ENCODE measurements at regions not wholly inside any gene's neighbourhood (a gene's known extent, or its start where the extent isn't known, plus 50 kb on each side); places are given as distances from the start of the nearest gene placed in this dataset.
"Not testable (repeated sequence)": the region's sequence is repeated elsewhere in the genome, so short reads cannot be mapped to it uniquely, and the experiment has no call there.

DNA sequence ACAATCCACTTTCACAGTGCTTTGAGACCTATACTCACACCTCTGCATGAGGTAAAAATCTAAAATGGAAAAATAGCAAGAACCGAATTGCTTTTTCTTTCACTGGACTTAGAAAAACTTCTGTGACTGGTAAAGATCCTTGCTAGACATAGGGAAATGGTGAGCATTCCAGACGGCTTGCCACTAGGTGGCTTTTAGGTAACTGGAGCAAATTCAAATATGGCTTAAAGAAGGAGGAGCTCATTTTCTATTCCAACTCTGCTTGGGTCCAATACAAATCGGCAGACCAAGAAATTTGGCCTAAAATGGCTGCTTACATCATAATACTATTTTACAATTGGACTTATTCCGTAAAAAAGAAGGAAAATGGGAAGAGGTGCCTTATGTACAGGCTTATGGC is 977.9 kb downstream of the ADGRL2 start:
- DNase-seq (ENCODE audit: low read depth) = peak; percentile 43
- no peak overlapping the region for H3K4me3 ChIP-seq (ENCODE audit: low read length)
- peak; percentile 67 for TF ChIP-seq CTCF (IDR thresholded peaks at IDR 0.05; ENCODE audit: insufficient read depth, low read depth, low read length, missing control alignments)

DNA sequence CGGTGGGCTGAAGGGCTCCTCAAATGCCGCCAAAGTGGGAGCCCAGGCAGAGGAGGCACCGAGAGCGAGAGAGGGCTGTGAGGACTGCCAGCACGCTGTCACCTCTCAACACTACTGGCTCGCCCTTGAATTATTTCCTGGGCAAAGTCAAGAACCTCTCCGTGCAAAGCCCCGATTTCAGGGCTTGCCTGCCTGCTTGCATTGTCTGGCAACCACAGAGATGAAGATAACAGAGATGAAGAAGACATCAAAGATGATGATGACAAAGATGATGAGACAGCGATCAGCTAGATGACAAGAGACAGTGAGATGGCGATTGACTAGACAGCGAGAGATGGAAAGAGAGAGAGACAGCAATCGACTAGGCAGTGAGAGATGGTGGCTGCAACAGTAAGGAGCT is 976.5 kb downstream of the ADGRL2 start:
- TF ChIP-seq CTCF (IDR thresholded peaks at IDR 0.05; ENCODE audit: insufficient read depth, low read depth, low read length, missing control alignments) = no peak
- DNase-seq (ENCODE audit: low read depth) = no peak
- no peak overlapping the region for H3K4me3 ChIP-seq (ENCODE audit: low read length)

- DNase-seq (ENCODE audit: low read depth); H3K4me3 ChIP-seq (ENCODE audit: low read length): not testable (repeated sequence)
Observed at GRCh38 chr1:82776730-82777129, 976.0 kb downstream of the ADGRL2 start.

- peak; percentile 57 for TF ChIP-seq CTCF (IDR thresholded peaks at IDR 0.05; ENCODE audit: insufficient read depth, low read depth, low read length, missing control alignments)
- no peak overlapping the region for H3K4me3 ChIP-seq (ENCODE audit: low read length)
- DNase-seq (ENCODE audit: low read depth) = peak; percentile 33
Observed at GRCh38 chr1:82775406-82776000, 974.8 kb downstream of the ADGRL2 start.

DNA sequence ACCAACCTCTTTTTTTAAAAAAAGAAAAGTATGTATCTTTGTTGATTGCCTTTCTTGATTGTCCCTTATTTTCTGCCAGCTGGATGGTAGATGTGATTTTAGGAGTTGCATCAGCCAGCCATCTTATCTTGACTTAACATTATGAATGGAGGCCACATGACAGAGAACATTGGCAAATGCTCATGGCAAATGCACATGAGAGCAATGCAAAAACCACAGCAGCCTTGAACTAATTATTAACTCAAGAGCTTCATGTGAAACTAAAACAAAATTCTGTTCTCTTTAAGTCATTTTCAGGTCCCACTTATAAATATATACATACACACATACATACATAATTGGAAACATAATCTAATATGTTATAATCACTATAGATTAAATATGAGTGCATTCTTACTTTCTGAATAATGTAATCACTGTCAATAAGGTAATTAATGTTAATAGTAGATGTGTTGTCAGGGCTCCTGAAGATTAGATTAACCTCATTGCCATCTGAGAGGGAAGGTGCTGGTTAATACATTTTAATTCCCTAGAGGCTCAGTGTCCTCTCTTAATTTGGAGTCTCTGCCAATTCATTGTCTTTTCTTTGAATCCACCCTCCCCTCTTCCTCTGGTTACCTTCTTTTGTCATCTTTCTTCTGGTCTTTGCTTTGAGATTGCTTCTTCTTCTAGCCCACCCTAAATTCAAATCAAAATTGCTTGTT is 962.2 kb downstream of the ADGRL2 start:
- H3K4me3 ChIP-seq (ENCODE audit: low read length) = no peak overlapping the region
- TF ChIP-seq CTCF (IDR thresholded peaks at IDR 0.05; ENCODE audit: insufficient read depth, low read depth, low read length, missing control alignments) = no peak
- no peak for DNase-seq (ENCODE audit: low read depth)

DNA sequence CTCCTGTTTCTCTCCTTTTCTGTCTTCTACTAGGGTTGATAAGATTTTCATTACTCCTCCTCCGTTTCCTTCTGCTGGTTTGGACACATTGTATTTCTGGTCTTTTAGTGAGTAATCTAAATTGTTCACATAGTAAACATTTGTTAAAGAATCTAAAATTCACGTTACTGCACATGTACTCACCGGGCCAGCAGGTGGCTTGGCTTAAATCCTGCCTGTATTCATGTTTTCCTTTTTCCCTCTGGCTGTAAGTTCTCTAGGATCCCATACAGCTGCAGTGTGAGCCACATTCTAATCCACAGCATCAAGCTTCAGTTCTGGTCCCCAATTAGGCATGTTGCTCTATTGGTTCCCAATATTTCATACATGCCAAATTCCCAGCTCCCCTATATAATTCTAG is 958.3 kb downstream of the ADGRL2 start:
- peak; percentile 21 for DNase-seq (ENCODE audit: low read depth)
- peak; percentile 49 for TF ChIP-seq CTCF (IDR thresholded peaks at IDR 0.05; ENCODE audit: insufficient read depth, low read depth, low read length, missing control alignments)
- no peak overlapping the region for H3K4me3 ChIP-seq (ENCODE audit: low read length)

GRCh38 chr1:82755671-82756070 is 954.9 kb downstream of the ADGRL2 start:
- DNase-seq (ENCODE audit: low read depth) = no peak
- H3K4me3 ChIP-seq (ENCODE audit: low read length) = no peak overlapping the region
- TF ChIP-seq CTCF (IDR thresholded peaks at IDR 0.05; ENCODE audit: insufficient read depth, low read depth, low read length, missing control alignments) = no peak
